A549 (cell line): ENCODE measurements at regions not wholly inside any gene's neighbourhood (a gene's known extent, or its start where the extent isn't known, plus 50 kb on each side); places are given as distances from the start of the nearest gene placed in this dataset.

Source experiments
- ATAC-seq, 2 experiments: fragments of 200-7000 bp in 1 of 2; fragments of >200 bp in 1 of 2; cut with Nextera tagmentation in 1 of 2; cut with Tn5 transposase in 1 of 2; 3 replicates each; pipeline versions ENCODE4 v1.8.0 to v1.9.1; 2018 to 2020; ENCODE audit warnings: mild to moderate bottlenecking in 1 of 2, moderate library complexity in 1 of 2
- CTCF ChIA-PET: fragments of 300-600 bp; sonication (Branson Sonifier 250); formaldehyde crosslinking; extraction: SDS; loops from one replicate; lab custom pipeline; 2021; ENCODE audit warnings: antibody characterized with exemption, inconsistent platforms; lab: Yijun Ruan, JAX
- POLR2A ChIA-PET: fragments of 350-600 bp; formaldehyde crosslinking; extraction: SDS; loops from one replicate; lab custom pipeline; 2021; ENCODE audit warnings: antibody characterized with exemption, inconsistent platforms; lab: Yijun Ruan, JAX
- DNase-seq, 2 experiments: peaks; one replicate each; pipeline versions ENCODE4 v3.0.0 to v3.0.0-alpha.2; 2011 to 2016; ENCODE audit warnings: low read depth in 1 of 2, low spot score in 1 of 2
- FAIRE-seq: peaks from 2 replicates; lab custom pipeline; 2011; peaks lifted over from hg19 to GRCh38; lab: Jason Lieb, UNC
- H3K27ac ChIP-seq, 2 experiments: fragments of >200 bp; sonication (Bioruptor Twin); formaldehyde crosslinking; 3 replicates each; pipeline ENCODE4 v1.5.1; 2016 to 2017
- H3K4me1 ChIP-seq: fragments of >200 bp; sonication (Bioruptor Twin); formaldehyde crosslinking; 3 replicates; pipeline ENCODE4 v1.6.1; 2016
- H3K4me2 ChIP-seq: fragments of >200 bp; sonication (Bioruptor Twin); formaldehyde crosslinking; 3 replicates; pipeline ENCODE4 v1.6.1; 2016
- H3K4me3 ChIP-seq: fragments of >200 bp; sonication (Bioruptor Twin); formaldehyde crosslinking; 3 replicates; pipeline ENCODE4 v1.5.1; 2016
- H3K9me3 ChIP-seq: fragments of >200 bp; sonication (Bioruptor Twin); formaldehyde crosslinking; 3 replicates; pipeline ENCODE4 v1.6.1; 2016
- BHLHE40 ChIP-seq: IDR thresholded peaks from 2 replicates; pipeline ENCODE4 v1.6.1; 2012; ENCODE audit warnings: low read depth, low read length, inconsistent platforms
- CHD4 ChIP-seq: fragments of 200-600 bp; sonication (generic); IDR thresholded peaks from 2 replicates; pipeline ENCODE4 v1.6.1; 2016; ENCODE audit warnings: antibody characterized with exemption, mild to moderate bottlenecking, borderline replicate concordance
- EHF ChIP-seq: fragments of 250-450 bp; sonication (Bioruptor Pico); IDR thresholded peaks from 2 replicates; pipeline ENCODE4 v1.5.0; 2020; ENCODE audit warnings: mild to moderate bottlenecking
- EHMT2 ChIP-seq: fragments of 200-600 bp; sonication (generic); IDR thresholded peaks from 2 replicates; pipeline ENCODE4 v1.6.1; 2016; ENCODE audit warnings: antibody characterized with exemption, low read depth, mild to moderate bottlenecking, moderate library complexity
- FOSL2 ChIP-seq, 2 experiments: fragments of 450-650 bp in 1 of 2; fragments of >200 bp in 1 of 2; sonication (Bioruptor Twin) in 1 of 2; formaldehyde crosslinking; IDR thresholded peaks; 2 replicates each; pipeline versions ENCODE4 v1.5.0 to v1.6.1; 2016 to 2020; ENCODE audit warnings: mild to moderate bottlenecking in 1 of 2, moderate library complexity in 1 of 2
- JUN ChIP-seq, 2 experiments: fragments of >200 bp; sonication (Bioruptor Twin); formaldehyde crosslinking; IDR thresholded peaks; 2 replicates in 1 of 2; 3 replicates in 1 of 2; pipeline ENCODE4 v1.6.1; 2016 to 2017
- KDM1A ChIP-seq: fragments of 200-600 bp; sonication (generic); IDR thresholded peaks from 2 replicates; pipeline ENCODE4 v1.6.1; 2016; ENCODE audit warnings: low read depth, mild to moderate bottlenecking
- KDM5A ChIP-seq: fragments of 200-600 bp; sonication (generic); IDR thresholded peaks from 2 replicates; pipeline ENCODE4 v1.6.1; 2016; ENCODE audit warnings: antibody characterized with exemption, mild to moderate bottlenecking
- MAFK ChIP-seq: fragments of 450-650 bp; IDR thresholded peaks from 2 replicates; pipeline ENCODE4 v1.6.1; 2014; ENCODE audit not compliant: partially characterized antibody
- RAD21 ChIP-seq, 2 experiments: fragments of >200 bp in 1 of 2; sonication (Bioruptor Twin) in 1 of 2; formaldehyde crosslinking in 1 of 2; IDR thresholded peaks in 1 of 2; conservative IDR thresholded peaks in 1 of 2; 2 replicates in 1 of 2; 3 replicates in 1 of 2; pipeline ENCODE4 v1.6.1; 2012 to 2018; ENCODE audit warnings: inconsistent platforms in 1 of 2
- RNF2 ChIP-seq: fragments of 200-600 bp; sonication (generic); IDR thresholded peaks from 2 replicates; pipeline ENCODE4 v1.6.1; 2016; ENCODE audit warnings: low read depth, mild to moderate bottlenecking, antibody characterized with exemption, moderate library complexity, borderline replicate concordance
- TFCP2L1 ChIP-seq: fragments of 250-450 bp; sonication (Bioruptor Pico); IDR thresholded peaks from 2 replicates; pipeline ENCODE4 v1.5.0; 2021; ENCODE audit warnings: mild to moderate bottlenecking
- ZC3H11A ChIP-seq: fragments of 450-650 bp; IDR thresholded peaks from 2 replicates; pipeline ENCODE4 v1.6.1; 2014; ENCODE audit warnings: antibody characterized with exemption, mild to moderate bottlenecking
- WGBS: methylation state at CpG from one replicate; pipeline ENCODE4 v1.1.6; 2017; ENCODE audit errors: missing lambda C conversion rate; 5-methylcytosine and 5-hydroxymethylcytosine counted together
- TF ChIP-seq, protein P1 (sequence below): IDR thresholded peaks from 2 replicates; pipeline ENCODE4 v1.6.1; 2012; ENCODE audit warnings: low read depth, borderline replicate concordance
- TF ChIP-seq, protein P2 (sequence below): fragments of >200 bp; sonication (Bioruptor Twin); formaldehyde crosslinking; IDR thresholded peaks from 3 replicates; pipeline ENCODE4 v1.5.1; 2016
- TF ChIP-seq, protein P3 (sequence below): fragments of >200 bp; sonication (Bioruptor Twin); formaldehyde crosslinking; IDR thresholded peaks from 2 replicates; pipeline ENCODE4 v1.6.1; 2016
- TF ChIP-seq, protein P4 (sequence below): fragments of >200 bp; sonication (Bioruptor Twin); formaldehyde crosslinking; IDR thresholded peaks from 3 replicates; pipeline ENCODE4 v1.6.1; 2016
- TF ChIP-seq, protein P5 (sequence below): fragments of 450-650 bp; IDR thresholded peaks from 2 replicates; pipeline ENCODE4 v1.6.1; 2014; ENCODE audit warnings: antibody characterized with exemption
- TF ChIP-seq, protein P6 (sequence below): IDR thresholded peaks from 2 replicates; pipeline ENCODE4 v1.6.1; 2012

DNA sequence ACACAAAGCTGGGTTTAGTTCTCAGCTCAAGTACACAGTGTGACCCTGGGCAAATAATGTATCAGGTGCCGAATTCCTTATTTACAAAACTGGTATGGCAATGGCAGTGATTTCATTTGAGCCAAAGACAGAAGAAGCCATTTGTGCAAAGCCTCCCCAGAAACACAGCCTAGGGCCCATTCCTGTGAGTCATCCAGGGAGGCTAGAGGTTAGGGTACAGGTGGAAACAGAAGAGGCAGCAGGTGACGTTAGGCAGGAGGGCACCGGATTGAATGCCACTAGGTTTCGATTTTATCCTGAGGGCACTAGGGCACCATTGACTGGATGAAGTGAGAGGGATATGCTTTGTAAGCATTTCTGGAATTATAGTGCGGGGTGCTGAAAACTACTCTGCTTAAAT is 766.9 kb upstream of the NR2F2 start:
- Histone ChIP-seq H3K4me2 (no peak overlapping the region), H3K4me3 (no peak overlapping the region), H3K4me1 (peaks cover 12% of the 10 kb centered on the region; the same call in 2 of the 3 replicates), H3K27ac (no peak overlapping the region), H3K9me3 (0 out of 3 replicates have a peak, but pooled peaks cover 6% of the 10 kb centered on the region)
- 57% methylated on average over 5 of the region's 5 CpGs for WGBS
- POLR2A ChIA-PET, result no interaction called here
- CTCF ChIA-PET, result no interaction called here
- ATAC-seq (no peak), FAIRE-seq (no peak), DNase-seq (no peak)
- TF ChIP-seq MAFK (peak; percentile 42), FOSL2 (IDR thresholded peaks at IDR 0.05) (no peak), FOSL2 (CRISPR knock-in tag; IDR thresholded peaks at IDR 0.05) (no peak)

DNA sequence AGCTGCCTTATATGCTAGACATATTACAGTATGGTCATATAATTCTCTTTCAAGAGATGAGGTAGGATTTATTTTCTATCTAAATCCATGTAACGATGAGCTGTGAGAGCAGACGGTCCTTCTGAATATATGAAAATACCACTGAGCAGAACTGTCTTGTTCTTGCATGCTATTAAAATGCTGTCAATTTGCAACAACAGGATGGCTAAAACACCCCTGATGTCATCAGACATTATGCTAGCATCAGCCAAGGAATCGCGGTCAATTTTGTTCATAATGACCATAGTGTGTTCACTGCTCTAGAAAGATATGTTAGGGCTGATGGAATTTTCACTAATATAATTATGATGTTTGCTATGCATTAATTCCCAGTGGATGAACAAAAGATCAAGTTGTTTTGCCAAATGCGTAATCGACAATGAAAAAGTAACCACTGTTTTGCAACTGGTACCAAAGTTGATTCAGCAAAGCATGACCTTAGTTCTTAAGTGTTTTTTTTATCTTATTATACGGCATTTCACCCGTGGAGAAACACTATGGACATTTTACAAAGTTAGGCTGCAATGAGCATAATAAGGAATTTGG is 765.4 kb upstream of the NR2F2 start:
- no peak for ATAC-seq
- H3K4me1 ChIP-seq, result peaks cover 2% of the 10 kb centered on the region; the same call in 1 of the 3 replicates
- no peak overlapping the region for H3K27ac ChIP-seq
- no peak overlapping the region for H3K4me2 ChIP-seq
- ChIA-PET POLR2A (no interaction called here), CTCF (no interaction called here)
- WGBS, result 76% methylated on average over 8 of the region's 8 CpGs
- FAIRE-seq, result no peak
- H3K9me3 ChIP-seq, result no peaks in the 10 kb centered on the region
- H3K4me3 ChIP-seq, result no peak overlapping the region
- TF ChIP-seq RNF2 (no peak), BHLHE40 (no peak), EHF (no peak), JUN (IDR thresholded peaks at IDR 0.05) (no peak), EHMT2 (no peak), KDM1A (no peak), CHD4 (no peak), ZC3H11A (no peak), RAD21 (conservative IDR thresholded peaks at IDR 0.05 in 1 of 2, IDR thresholded peaks at IDR 0.05 in 1 of 2) (no peak), KDM5A (no peak), TFCP2L1 (CRISPR knock-in tag) (no peak)
- TF ChIP-seq, protein P1, sequence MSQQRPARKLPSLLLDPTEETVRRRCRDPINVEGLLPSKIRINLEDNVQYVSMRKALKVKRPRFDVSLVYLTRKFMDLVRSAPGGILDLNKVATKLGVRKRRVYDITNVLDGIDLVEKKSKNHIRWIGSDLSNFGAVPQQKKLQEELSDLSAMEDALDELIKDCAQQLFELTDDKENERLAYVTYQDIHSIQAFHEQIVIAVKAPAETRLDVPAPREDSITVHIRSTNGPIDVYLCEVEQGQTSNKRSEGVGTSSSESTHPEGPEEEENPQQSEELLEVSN, result no peak
- TF ChIP-seq, protein P2, sequence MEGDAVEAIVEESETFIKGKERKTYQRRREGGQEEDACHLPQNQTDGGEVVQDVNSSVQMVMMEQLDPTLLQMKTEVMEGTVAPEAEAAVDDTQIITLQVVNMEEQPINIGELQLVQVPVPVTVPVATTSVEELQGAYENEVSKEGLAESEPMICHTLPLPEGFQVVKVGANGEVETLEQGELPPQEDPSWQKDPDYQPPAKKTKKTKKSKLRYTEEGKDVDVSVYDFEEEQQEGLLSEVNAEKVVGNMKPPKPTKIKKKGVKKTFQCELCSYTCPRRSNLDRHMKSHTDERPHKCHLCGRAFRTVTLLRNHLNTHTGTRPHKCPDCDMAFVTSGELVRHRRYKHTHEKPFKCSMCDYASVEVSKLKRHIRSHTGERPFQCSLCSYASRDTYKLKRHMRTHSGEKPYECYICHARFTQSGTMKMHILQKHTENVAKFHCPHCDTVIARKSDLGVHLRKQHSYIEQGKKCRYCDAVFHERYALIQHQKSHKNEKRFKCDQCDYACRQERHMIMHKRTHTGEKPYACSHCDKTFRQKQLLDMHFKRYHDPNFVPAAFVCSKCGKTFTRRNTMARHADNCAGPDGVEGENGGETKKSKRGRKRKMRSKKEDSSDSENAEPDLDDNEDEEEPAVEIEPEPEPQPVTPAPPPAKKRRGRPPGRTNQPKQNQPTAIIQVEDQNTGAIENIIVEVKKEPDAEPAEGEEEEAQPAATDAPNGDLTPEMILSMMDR, result no peak
- TF ChIP-seq, protein P3, sequence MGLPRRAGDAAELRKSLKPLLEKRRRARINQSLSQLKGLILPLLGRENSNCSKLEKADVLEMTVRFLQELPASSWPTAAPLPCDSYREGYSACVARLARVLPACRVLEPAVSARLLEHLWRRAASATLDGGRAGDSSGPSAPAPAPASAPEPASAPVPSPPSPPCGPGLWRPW, result no peak
- TF ChIP-seq, protein P4, sequence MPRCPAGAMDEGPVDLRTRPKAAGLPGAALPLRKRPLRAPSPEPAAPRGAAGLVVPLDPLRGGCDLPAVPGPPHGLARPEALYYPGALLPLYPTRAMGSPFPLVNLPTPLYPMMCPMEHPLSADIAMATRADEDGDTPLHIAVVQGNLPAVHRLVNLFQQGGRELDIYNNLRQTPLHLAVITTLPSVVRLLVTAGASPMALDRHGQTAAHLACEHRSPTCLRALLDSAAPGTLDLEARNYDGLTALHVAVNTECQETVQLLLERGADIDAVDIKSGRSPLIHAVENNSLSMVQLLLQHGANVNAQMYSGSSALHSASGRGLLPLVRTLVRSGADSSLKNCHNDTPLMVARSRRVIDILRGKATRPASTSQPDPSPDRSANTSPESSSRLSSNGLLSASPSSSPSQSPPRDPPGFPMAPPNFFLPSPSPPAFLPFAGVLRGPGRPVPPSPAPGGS, result no peak
- TF ChIP-seq, protein P5, sequence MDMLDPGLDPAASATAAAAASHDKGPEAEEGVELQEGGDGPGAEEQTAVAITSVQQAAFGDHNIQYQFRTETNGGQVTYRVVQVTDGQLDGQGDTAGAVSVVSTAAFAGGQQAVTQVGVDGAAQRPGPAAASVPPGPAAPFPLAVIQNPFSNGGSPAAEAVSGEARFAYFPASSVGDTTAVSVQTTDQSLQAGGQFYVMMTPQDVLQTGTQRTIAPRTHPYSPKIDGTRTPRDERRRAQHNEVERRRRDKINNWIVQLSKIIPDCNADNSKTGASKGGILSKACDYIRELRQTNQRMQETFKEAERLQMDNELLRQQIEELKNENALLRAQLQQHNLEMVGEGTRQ, result no peak
- TF ChIP-seq, protein P6, sequence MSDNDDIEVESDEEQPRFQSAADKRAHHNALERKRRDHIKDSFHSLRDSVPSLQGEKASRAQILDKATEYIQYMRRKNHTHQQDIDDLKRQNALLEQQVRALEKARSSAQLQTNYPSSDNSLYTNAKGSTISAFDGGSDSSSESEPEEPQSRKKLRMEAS, result no peak
- no peak for DNase-seq
